Gastroesophageal sphincter (tissue), 3 donors: ENCODE measurements at regions not wholly inside any gene's neighbourhood (a gene's known extent, or its start where the extent isn't known, plus 50 kb on each side); places are given as distances from the start of the nearest gene placed in this dataset.

ENCODE experiments used
- EP300 ChIP-seq: sonication (generic); formaldehyde crosslinking; IDR thresholded peaks from one replicate; pipeline ENCODE4 v1.6.1; 2017; ENCODE audit warnings: antibody characterized with exemption, mild to moderate bottlenecking
- POLR2A ChIP-seq, 2 donors: fragments of 450-650 bp; IDR thresholded peaks; one replicate each; pipeline ENCODE4 v1.6.1; 2017; ENCODE audit warnings: antibody characterized with exemption in 2 of 2, mild to moderate bottlenecking in 2 of 2, moderate library complexity in 1 of 2
- POLR2AphosphoS5 ChIP-seq: sonication (generic); formaldehyde crosslinking; IDR thresholded peaks from one replicate; pipeline ENCODE4 v1.6.1; 2017; ENCODE audit warnings: antibody characterized with exemption
- TF ChIP-seq, protein P1 (sequence below), 4 experiments: fragments of 200-600 bp in 2 of 4; fragments of 450-650 bp in 2 of 4; sonication (generic) in 1 of 4; IDR thresholded peaks; one replicate each; pipeline ENCODE4 v1.5.1; 2017 to 2019; ENCODE audit warnings: antibody characterized with exemption in 4 of 4, mild to moderate bottlenecking in 2 of 4, moderate library complexity in 2 of 4

DNA sequence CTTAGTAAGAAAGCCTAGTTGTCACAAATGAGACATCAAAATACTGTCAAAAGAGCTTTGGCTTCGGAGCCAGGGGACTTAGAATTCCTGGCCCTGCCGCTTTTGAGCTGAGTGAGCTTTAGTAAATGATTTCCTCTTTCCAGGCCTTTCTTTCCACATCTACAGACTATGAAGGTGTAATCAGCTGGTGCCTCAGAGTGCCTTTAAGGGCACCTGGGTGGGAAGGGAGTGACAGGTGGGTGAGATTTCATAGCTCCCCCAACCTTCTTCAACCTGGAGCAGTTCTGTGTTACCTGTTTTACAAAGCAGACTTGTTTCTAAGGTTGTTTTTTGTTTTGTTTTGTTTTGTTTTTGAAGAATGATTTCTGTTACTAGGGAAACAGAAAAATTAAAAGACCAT lies 154.7 kb upstream of the BOD1L1 start:
- TF ChIP-seq, protein P1, sequence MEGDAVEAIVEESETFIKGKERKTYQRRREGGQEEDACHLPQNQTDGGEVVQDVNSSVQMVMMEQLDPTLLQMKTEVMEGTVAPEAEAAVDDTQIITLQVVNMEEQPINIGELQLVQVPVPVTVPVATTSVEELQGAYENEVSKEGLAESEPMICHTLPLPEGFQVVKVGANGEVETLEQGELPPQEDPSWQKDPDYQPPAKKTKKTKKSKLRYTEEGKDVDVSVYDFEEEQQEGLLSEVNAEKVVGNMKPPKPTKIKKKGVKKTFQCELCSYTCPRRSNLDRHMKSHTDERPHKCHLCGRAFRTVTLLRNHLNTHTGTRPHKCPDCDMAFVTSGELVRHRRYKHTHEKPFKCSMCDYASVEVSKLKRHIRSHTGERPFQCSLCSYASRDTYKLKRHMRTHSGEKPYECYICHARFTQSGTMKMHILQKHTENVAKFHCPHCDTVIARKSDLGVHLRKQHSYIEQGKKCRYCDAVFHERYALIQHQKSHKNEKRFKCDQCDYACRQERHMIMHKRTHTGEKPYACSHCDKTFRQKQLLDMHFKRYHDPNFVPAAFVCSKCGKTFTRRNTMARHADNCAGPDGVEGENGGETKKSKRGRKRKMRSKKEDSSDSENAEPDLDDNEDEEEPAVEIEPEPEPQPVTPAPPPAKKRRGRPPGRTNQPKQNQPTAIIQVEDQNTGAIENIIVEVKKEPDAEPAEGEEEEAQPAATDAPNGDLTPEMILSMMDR (IDR thresholded peaks at IDR 0.05) = no peak
- TF ChIP-seq POLR2A (IDR thresholded peaks at IDR 0.05) (no peak), POLR2AphosphoS5 (no peak), EP300 (no peak)
